ENCODE measurements at regions not wholly inside any gene's neighbourhood (a gene's known extent, or its start where the extent isn't known, plus 50 kb on each side); places are given as distances from the start of the nearest gene placed in this dataset.

DNA sequence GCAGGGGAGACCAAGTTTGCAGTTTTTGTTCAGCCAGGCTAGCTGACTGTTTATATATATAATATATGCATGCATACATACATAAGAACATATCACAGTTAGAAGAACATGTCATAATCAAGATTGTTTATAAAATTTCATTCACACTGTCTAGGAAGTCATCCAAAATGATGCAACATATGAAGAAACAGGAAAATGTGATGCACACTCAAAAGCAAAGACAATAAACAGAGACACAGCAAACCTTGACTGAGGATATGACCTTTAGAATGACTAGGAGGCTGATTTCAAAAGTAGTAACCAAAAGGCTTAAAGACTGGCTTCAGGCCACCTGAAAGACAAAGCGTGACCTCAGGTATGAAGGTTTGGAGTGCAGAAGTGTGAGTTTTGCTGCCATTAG, 166.2 kb upstream of the NDN start:
- TF ChIP-seq, protein P1, sequence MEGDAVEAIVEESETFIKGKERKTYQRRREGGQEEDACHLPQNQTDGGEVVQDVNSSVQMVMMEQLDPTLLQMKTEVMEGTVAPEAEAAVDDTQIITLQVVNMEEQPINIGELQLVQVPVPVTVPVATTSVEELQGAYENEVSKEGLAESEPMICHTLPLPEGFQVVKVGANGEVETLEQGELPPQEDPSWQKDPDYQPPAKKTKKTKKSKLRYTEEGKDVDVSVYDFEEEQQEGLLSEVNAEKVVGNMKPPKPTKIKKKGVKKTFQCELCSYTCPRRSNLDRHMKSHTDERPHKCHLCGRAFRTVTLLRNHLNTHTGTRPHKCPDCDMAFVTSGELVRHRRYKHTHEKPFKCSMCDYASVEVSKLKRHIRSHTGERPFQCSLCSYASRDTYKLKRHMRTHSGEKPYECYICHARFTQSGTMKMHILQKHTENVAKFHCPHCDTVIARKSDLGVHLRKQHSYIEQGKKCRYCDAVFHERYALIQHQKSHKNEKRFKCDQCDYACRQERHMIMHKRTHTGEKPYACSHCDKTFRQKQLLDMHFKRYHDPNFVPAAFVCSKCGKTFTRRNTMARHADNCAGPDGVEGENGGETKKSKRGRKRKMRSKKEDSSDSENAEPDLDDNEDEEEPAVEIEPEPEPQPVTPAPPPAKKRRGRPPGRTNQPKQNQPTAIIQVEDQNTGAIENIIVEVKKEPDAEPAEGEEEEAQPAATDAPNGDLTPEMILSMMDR (conservative IDR thresholded peaks at IDR 0.05) = no peak
- no peak for TF ChIP-seq EZH2 (IDR thresholded peaks at IDR 0.05; ENCODE audit: low read depth)

All from PC-9 (cell line).